MV-4-11 (cell line): ENCODE measurements at regions not wholly inside any gene's neighbourhood (a gene's known extent, or its start where the extent isn't known, plus 50 kb on each side); places are given as distances from the start of the nearest gene placed in this dataset.
A peak's percentile ranks its signal among the peaks of the same experiment; 100 is the strongest.
"Not testable (repeated sequence)": the region's sequence is repeated elsewhere in the genome, so short reads cannot be mapped to it uniquely, and the experiment has no call there.

Experiments used
- DNase-seq: peaks from one replicate; lab custom pipeline; 2025; lab: John Stamatoyannopoulos, UW

GRCh38 chr11:10947935-10948334, 90.1 kb upstream of the ZBED5 start:
- DNase-seq = not testable (repeated sequence)

GRCh38 chr11:10946072-10946471, 88.2 kb upstream of the ZBED5 start:
- DNase-seq = no peak

GRCh38 chr11:10945196-10945595, 87.3 kb upstream of the ZBED5 start:
- no peak for DNase-seq

- DNase-seq = no peak
These were observed 86.1 kb upstream of the ZBED5 start for GRCh38 chr11:10943968-10944367.

GRCh38 chr11:10942620-10943019, 84.8 kb upstream of the ZBED5 start:
- no peak for DNase-seq

- DNase-seq = no peak
These were observed 84.0 kb upstream of the ZBED5 start for GRCh38 chr11:10941871-10942270.

GRCh38 chr11:10941414-10941813, 83.6 kb upstream of the ZBED5 start:
- peak; percentile 19 for DNase-seq

- DNase-seq = no peak
These were observed 81.0 kb upstream of the ZBED5 start for GRCh38 chr11:10938650-10939387.

GRCh38 chr11:10938231-10938630, 80.4 kb upstream of the ZBED5 start:
- DNase-seq = no peak

- peak; percentile 79 for DNase-seq
These were observed 79.5 kb upstream of the ZBED5 start for GRCh38 chr11:10937385-10937771.

- no peak for DNase-seq
These were observed 79.0 kb upstream of the ZBED5 start for GRCh38 chr11:10936626-10937384.

GRCh38 chr11:10935015-10935559, 77.2 kb upstream of the ZBED5 start:
- DNase-seq = no peak

- DNase-seq = no peak
These were observed 76.5 kb upstream of the ZBED5 start for GRCh38 chr11:10934293-10934860.

GRCh38 chr11:10933455-10934292, 75.8 kb upstream of the ZBED5 start:
- DNase-seq = peak; percentile 75

- DNase-seq = no peak
These were observed 75.1 kb upstream of the ZBED5 start for GRCh38 chr11:10932976-10933375.

- DNase-seq = no peak
These were observed 74.2 kb upstream of the ZBED5 start for GRCh38 chr11:10931761-10932670.

- no peak for DNase-seq
These were observed 73.3 kb upstream of the ZBED5 start for GRCh38 chr11:10930972-10931760.

- no peak for DNase-seq
These were observed 72.5 kb upstream of the ZBED5 start for GRCh38 chr11:10930224-10930971.

GRCh38 chr11:10927538-10927937, 69.7 kb upstream of the ZBED5 start:
- DNase-seq = no peak
